Left renal pelvis (tissue), 4 donors: ENCODE measurements at regions not wholly inside any gene's neighbourhood (a gene's known extent, or its start where the extent isn't known, plus 50 kb on each side); places are given as distances from the start of the nearest gene placed in this dataset.
"Not testable (repeated sequence)": the region's sequence is repeated elsewhere in the genome, so short reads cannot be mapped to it uniquely, and the experiment has no call there.

Experiments
- DNase-seq, 4 donors: peaks; one replicate each; pipeline ENCODE4 v3.0.0-alpha.2; 2013; ENCODE audit warnings: low read depth in 4 of 4, low spot score in 3 of 4

DNA sequence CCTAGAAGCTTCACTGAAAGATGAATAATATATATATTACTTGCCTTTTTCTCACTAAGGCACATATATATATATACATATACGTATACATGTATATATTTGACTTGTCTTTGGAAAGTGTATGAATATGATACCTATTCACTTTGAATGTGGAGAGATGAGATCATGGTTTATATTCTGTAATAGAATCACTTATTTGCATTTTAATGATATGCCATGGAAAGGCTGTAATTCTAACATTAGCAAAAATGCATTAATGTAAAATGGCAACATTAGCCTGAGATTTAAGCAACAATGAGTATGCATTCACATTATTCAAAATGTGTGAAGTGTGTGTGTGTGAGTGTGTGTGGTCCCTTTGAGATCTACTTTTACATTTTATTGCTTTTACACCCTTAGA, 54.5 kb upstream of the PRKD1 start:
- DNase-seq: no peak

DNA sequence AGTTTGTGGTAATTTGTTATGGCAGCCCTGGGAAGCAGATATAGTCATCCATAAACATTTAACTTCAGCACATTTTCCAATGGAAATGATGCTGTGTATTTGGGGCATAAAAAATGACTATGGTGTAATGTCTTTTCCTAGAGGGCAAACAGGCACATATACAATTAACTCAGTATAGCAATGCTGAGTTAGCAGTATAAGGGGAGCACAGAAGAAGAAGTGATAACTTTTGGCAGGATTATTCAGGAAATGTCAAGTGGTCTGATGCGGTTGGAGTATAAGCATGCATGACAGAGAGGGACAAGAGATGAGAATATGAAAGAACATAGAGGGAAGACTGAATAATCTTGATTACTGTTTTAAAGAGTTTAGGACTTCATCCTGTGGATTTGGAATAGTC, 55.3 kb upstream of the PRKD1 start:
- DNase-seq: no peak

DNA sequence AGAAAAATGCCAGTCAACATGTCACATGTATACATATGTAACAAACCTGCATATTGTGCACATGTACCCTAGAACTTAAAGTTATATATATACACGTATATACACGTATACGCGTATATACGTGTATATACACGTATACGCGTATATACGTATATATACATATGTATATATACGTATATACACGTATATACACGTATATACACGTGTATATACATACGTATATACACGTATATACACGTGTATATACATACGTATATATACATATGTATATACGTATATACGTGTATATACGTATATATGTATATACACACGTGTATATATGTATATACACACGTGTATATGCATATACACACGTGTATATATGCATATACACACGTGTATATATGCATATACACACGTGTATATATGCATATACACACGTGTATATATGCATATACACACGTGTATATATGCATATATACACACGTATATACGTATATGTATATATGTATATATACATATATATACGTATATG, 62.8 kb upstream of the PRKD1 start:
- DNase-seq: not testable (repeated sequence)

DNA sequence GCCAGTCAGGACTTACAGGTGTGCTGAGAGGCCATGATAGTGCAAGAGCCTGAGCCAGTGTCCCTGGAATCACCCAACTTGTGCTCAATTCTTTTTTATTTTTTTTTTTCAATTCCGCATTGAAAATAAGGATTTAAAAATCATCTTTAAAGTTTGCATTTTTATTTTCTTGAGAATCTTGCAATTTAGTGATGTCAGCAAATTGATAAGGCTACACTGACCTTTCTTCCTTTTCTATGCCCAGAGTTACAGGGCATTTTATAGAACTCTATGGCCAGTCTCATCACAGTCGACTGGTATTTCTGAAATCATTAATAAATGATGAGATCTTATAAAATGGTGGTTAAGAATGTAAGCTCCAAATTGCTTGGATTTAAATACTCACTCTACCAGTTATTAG, 63.3 kb upstream of the PRKD1 start:
- no peak for DNase-seq

DNA sequence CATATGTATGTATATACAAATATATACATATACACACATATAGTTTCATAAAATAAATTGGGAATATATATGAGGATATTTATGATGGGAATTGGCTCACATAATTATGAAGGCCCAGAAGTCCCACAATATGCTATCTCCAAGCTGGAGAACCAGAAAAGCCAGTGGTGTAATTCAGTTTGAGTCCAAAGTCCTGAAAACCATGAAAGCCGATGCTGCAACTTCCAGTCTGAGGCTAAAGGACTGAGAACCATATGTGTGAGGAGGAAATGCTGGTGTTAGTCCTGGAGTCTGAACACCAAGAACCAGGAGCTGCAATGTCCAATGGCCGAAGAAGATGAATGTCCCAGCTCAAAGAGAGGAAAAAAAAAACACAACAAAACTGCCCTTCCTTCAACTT, 65.5 kb upstream of the PRKD1 start:
- no peak for DNase-seq

DNA sequence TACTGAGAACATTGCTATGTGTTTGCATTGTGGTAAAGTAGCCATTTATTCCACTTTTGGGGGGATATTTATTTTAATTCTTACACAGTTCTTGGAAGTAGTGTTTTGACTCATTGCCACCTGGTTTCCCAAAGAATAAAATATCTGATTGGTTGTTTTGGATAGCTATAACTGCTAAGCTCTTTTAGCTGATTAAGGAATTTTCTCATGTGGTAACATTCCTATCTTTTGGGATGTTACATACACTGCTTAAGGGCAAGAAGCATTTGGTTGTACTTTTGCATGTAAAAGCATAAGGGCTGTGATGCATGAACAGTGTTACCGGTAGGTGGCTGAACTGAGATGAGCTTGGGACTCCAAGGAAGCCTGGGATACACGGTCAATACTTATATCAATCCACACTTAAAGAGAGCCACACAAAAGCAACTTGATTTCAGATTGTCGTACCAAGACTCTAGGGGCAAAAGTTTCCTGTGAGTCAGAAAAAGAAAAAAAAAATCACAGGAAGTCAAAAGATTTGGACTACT, 71.4 kb upstream of the PRKD1 start:
- no peak for DNase-seq

DNA sequence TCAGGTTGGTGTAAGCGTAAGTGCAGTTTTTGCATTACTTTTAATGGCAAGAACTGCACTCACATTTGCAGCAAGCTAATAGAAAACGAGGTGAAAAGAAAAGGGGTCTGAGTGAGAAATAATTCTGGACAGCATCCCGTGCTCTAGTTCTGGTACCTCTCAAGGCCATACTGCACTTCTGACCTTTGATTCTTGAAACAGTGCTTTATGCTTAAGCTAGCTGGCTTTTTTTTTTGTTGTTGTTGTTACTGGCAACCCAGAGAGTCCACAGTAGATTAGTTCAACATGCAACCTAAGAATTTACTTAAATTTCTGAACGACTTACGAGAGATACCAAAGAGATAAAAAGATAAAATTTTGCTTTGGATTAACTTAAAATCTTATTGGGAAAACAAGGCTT, 75.2 kb upstream of the PRKD1 start:
- peak in 2 of 4 donors; percentile 4 to 5 for DNase-seq

DNA sequence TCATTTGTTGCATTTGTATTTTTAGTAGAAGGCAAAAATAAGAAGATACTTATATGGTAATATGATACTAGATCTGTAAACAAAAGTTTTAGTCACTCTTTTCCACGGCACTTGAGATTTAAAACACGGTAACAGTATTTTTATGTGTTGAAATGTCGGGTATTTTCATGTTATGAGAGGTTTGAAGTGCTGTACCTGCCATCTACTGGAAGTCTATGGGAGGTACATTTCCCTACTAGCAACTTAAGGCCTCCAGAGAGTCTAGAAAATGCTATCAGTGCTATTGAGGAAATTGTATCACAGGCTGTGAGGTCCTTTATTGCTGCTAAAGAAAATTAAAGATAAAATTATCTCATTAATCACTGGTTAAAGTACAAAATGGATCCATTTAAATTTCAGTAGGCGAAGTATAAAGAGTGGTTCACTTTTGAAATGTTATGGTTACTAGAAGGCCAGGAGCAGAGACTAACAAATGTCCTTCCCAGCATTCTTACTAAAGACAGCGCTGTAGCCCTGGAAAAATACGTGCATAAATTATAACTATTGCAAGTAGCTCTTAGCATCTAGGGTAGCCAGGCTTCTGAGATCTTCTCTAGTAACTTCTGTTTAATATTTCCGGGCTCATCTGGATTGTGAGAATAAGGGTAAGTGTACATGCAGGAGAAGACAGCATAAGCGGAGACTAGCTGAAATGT, 77.6 kb upstream of the PRKD1 start:
- peak in 3 of 4 donors; percentile 19 to 45 (median 29) for DNase-seq

DNA sequence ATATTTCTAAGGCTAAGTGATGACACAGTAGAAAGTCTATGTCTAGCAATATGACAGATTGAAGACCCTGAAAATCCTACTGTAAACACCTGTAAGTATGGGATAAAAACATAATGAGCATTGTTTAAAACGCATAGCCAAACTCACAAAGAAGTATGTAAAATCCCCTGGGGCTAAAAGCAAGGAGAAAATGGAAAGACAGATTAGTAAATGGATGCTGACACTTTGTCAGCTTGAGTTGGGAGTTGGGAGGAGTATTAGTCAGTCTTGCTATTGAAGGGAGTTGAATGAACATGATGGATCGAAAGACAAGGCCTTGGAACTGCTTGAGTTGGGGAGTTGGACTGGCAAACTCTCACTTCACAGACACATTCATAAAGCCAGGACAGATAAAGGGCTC, 79.0 kb upstream of the PRKD1 start:
- DNase-seq: no peak

DNA sequence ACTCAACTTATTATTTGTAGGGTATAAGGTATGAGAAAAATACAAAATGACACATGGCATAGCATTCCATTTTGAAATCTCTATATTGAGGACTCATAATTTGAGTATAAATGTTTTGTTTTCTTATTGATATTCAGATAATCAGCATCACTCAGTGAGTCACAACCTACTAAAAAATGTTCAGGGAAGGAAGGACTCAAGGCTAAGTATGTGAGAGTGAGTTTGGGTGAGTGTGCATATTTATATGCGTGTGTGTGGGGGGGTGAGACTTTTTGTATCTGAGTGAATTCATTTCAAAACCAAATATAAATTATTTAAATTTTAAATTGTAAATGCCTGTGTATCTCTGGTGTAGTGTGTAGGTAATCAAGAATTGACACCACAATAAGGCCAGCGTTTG, 87.8 kb upstream of the PRKD1 start:
- DNase-seq: no peak

DNA sequence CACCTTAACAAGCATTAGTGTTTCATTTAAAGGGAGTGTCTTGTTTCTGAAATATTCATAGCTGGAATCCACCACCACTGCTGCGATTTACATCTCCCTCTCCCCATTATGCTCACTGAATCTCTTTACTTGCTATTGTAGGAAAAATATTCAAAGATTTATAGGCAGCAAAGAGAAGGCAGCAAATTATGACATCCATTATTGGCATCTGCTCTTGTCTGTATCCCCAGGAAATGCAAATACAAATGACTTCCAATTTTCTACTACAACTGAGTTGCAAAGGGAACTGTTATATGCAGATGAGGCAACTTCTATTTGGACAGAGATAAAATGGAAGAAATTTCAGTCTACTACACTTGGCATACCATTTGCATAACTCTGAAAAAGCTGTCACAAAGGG, 88.4 kb upstream of the PRKD1 start:
- DNase-seq: no peak

DNA sequence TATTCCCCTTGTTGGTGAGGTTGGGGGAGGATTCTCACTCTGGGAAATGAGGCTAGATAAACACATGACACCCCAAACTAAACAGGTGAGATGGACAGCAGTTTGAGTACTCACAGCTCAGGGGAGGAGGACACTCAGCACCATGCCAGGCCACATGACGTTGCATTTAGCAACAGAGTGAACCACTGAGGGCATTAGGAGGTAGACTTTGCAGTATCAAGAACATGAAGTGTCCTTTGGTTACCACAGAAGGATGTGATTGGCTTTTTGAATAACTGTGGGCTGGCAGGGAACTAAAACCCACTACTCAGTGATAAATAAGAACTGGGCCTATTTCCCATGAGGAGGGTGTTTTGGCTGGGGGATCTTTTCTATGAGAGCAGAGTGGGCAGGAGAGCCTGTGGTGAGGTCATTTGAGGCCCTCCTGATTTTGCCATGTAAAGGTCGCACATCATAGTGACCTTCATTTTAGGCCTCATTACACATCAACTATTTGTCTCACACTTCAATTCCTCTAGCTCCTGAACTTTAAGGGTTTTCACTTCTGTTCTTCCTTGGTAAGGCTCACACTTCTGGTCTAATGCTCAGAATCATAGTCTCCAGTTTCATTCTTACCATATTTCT, 89.8 kb upstream of the PRKD1 start:
- DNase-seq: no peak

DNA sequence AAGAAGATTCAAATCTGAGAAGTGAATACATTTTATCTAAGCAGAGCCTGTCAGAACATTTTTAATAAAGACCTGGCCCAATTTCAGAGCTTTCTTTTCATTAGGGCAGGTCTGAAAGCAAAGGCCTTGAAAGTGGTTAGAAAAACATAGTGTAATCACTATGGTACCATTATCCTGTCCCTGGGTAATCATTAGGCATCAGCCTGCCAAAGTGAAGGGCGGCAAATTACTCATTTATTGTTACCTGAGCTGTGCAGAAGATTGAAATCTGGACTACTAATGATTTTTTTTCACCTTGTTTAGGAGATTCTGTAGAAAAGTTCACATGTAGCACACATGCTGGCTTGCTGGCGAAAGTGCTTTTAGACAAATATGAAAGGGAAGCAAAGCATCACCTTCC, 92.6 kb upstream of the PRKD1 start:
- DNase-seq: no peak

DNA sequence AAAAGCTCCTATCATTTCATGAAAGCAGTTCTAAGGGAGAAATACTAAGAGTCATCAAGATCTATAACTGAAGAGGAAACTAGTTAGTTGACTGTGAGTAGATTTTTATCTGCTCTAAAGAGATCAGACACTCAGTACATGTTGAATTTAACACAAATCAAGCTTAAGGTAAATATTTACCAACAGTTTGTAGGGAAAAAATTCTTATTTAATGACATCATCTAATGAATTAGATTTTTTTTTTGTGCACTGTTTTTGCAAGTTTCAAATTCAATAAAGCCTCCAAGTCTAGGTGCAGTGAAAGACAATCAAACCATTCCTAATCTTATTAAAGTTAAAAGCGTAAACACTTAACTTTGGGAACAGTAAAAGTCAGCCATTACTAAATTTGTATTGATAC, 93.0 kb upstream of the PRKD1 start:
- DNase-seq: no peak

DNA sequence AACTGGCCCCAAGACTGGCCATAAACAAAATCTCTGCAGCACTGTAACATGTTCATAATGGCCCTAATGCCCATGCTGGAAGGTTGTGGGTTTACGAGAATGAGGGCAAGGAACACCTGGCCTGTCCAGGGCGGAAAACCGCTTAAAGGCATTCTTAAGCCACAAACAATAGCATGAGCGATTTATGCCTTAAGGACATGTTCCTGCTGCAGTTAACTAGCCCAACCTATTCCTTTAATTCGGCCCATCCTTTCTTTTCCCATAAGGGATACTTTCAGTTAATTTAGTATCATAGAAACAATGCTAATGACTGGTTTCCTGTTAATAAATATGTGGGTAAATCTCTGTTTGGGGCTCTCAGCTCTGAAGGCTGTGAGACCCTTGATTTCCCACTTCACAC, 95.7 kb upstream of the PRKD1 start:
- DNase-seq: not testable (repeated sequence)

DNA sequence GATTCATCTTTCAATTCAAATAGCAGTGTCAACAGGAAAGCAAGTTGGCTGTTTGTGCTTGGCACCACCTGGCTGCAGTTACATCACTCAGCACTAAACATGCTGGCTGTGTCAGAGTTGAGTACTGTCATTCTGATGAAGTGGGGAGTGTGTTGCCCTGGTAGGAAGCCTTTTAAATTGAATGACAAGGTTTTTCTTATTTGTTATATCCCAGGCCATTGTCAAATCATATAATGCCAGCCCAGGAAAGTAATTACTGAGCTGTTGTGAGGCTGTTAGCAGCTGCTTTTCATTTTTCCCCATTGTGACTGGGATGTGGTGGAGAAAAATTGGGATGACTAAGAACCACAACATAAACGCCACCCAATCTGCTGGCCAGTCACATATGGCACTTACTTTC, 106.5 kb upstream of the PRKD1 start:
- DNase-seq: no peak

DNA sequence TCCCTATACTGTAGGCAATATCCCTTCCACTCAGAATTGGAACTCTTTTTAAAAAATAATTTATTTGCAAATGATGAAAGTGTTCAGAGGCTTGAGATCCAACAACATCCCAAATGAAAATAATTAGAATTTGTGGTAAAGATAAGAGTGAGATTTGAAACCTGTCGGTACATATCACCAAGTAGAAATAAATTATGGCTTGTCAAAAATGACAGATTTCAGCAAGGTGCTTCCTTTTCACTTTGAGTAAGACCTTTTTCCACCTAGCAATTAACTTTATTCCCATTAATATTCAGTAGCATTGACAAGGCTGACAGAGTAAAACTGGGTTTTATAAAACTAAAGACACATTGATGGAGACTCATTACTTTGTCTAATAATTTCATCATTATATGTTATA, 107.7 kb upstream of the PRKD1 start:
- no peak for DNase-seq

DNA sequence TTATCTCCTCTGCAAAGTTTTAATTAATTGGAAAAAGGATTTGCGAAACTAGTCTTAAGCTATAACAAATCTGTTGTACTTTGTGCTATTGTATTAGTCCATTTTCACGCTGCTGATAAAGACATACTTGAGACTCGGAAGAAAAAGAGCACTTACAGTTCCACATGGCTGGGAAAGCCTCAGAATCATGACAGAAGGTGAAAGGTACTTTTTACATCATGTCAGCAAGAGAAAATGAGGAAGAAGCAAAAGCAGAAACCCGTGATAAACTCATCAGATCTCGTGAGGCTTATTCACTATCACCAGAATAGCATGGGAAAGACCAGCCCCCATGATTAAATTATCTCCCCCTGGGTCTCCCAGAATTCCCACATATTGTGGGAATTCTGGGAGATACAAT, 118.1 kb upstream of the PRKD1 start:
- no peak for DNase-seq

DNA sequence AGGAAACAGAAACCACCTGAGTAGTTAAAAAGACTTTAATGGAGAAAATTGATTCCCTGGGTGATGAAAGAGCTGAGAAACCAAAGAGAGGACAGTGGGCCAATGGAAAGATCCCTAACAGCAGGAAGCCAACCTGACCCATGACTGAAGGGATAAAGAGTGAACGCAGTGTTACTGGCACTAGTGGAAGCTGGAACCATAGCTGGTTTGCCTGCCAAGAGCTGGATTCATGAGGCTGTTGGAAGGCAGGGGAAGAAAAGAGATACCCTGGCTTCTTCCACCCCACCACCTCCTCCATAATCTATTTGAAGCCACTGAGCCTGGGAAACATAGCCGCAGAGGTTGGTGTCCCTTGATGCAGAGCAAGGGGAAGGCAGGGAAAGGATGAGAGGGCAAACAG, 125.5 kb upstream of the PRKD1 start:
- DNase-seq: no peak

DNA sequence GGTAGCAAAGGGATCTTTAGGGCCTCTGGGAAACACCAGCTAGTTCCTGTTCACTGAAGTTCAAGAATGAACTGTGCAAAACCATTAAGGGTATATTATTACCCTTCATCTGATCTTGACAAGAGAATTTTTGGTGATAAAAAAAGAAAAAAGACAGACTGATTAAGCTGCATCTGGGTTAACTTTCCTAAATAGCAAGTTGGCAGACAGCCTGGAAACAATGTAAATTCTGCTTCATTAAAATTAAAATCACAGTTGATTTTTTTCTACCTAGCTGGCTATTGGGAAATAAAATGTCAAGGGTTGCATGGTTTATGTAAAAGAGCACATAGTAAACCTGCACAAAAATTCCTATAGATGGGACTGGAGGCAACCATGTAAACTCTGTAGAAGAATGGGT, 126.6 kb upstream of the PRKD1 start:
- DNase-seq: no peak

DNA sequence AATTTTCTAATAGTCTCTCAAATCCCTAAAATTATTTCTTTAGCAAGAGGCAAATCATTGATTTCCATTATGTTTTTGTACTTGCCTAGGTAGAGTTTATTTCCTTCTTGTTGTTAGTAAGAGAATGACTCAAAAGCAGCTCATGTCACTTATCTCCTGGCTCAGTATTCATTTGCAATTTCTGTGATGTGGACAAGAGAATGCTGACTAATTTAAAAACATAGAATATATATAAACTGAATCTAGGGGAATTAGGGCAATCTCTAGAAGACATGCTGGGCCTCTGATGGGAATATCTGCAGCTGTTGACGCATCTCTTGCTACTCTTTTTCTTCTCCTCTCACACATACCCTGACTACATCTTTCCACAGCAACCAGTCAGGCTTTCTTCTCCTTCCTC, 130.8 kb upstream of the PRKD1 start:
- DNase-seq: no peak

DNA sequence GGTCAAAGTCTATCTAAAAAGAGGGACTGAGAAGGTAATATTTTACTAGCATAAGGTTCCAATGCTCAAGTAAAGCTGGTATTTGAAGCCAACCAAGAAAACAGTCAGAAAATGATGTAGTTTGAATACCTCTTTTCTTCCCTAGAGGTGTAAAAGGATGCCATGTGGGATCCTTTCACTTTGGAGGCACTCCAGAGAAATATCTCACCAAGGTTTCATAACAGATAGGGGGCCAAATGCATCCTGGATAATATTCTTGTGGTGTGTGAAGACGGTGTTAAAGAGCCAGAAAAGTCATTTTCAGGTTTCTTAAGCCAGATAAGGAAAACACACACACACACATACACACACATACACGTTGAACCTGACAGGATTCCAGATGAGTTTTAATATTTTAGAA, 136.1 kb upstream of the PRKD1 start:
- DNase-seq: no peak
